Mucosa of rectum (tissue), 2 donors: ENCODE measurements at regions not wholly inside any gene's neighbourhood (a gene's known extent, or its start where the extent isn't known, plus 50 kb on each side); places are given as distances from the start of the nearest gene placed in this dataset.
"Not testable (repeated sequence)": the region's sequence is repeated elsewhere in the genome, so short reads cannot be mapped to it uniquely, and the experiment has no call there.

ENCODE experiments used
- H3K27ac ChIP-seq, 2 donors: one replicate each; pipeline ENCODE4 v1.7.0; 2013; ENCODE audit warnings: inconsistent platforms in 2 of 2, low read depth in 2 of 2, low read length in 2 of 2
- H3K27me3 ChIP-seq, 2 donors: one replicate each; pipeline ENCODE4 v1.7.0; 2013; ENCODE audit warnings: low read length in 2 of 2; ENCODE audit not compliant: control insufficient read depth in 2 of 2, insufficient read depth in 2 of 2
- H3K36me3 ChIP-seq, 2 donors: one replicate each; pipeline ENCODE4 v1.7.0; 2013; ENCODE audit warnings: low read length in 2 of 2; ENCODE audit not compliant: control insufficient read depth in 2 of 2, insufficient read depth in 2 of 2
- H3K4me1 ChIP-seq, 2 donors: one replicate each; pipeline ENCODE4 v1.7.0; 2013; ENCODE audit warnings: low read length in 2 of 2, mild to moderate bottlenecking in 1 of 2; ENCODE audit not compliant: control insufficient read depth in 2 of 2, insufficient read depth in 2 of 2
- H3K4me3 ChIP-seq, 2 donors: one replicate each; pipeline ENCODE4 v1.7.0; 2013; ENCODE audit warnings: low read length in 2 of 2
- H3K9ac ChIP-seq, 2 donors: one replicate each; pipeline ENCODE4 v1.7.0; 2013; ENCODE audit warnings: low read length in 2 of 2, low read depth in 1 of 2, mild to moderate bottlenecking in 1 of 2
- H3K9me3 ChIP-seq, 2 donors: one replicate each; pipeline ENCODE4 v1.7.0; 2013; ENCODE audit warnings: low read length in 2 of 2; ENCODE audit not compliant: control insufficient read depth in 2 of 2
- donor health status: healthy.
- donor health status: Normal muscosa, but diverticular disease.

DNA sequence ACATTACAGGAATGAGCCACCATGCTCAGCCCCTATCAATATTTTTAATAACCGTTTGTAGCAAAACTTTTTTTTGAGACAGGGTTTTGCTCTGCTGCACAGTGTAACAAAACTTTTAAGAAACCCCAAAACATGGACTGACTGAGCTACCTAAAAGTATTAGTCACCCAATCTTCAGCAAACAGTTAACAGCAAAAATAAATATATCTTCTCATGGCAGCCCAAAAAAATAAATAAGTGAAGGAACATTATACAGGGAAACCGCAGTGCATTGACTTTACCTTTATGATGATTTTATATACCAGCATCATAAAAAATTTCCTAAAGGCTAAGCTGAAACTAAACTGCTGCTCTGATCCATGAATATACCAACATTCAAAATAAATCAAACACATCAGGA lies 424.6 kb downstream of the METTL4 start:
- Histone ChIP-seq H3K9me3 (no peaks in the 10 kb centered on the region), H3K27ac (no peak overlapping the region), H3K27me3 (no peaks in the 10 kb centered on the region), H3K4me3 (no peak overlapping the region), H3K9ac (no peak overlapping the region), H3K36me3 (no peaks in the 10 kb centered on the region), H3K4me1 (no peaks in the 10 kb centered on the region)

DNA sequence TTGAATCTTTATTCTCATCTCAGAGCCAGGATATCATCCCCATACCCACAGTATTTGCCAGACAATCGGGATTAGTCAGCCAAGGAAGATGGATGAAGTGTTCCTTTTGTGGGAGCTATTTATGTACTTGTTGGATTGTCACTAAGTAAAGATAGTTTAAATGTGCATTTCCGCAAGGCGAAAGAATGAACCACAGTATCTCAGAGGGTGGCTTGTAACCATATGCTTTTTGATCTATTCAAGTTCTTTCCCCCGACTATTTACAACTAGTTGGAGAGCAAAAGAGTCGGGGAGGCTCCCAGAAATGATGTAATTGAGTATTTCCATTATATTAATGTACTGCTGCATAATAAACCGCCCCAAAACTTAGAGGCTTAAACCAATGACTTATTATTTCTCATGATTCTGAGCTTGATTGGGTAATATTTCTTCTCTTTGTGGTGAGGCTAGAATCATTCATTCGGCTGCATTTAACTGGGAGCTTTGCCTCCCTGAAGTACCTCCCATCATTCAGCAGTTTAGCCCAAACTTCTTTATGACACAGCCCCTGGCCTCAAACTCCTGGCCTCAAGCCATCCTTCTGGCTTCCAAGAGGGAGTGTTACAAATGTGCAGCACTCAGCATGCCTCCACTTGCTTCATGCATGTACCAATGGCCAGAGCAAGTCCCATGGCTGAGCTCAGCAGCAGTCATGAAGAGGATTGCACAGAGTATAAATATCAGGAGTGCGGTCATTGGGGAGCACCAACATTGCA lies 423.7 kb downstream of the METTL4 start:
- H3K27ac ChIP-seq, result no peak overlapping the region
- no peaks in the 10 kb centered on the region for H3K27me3 ChIP-seq
- no peak overlapping the region for H3K9ac ChIP-seq
- H3K4me1 ChIP-seq, result no peaks in the 10 kb centered on the region
- no peak overlapping the region for H3K4me3 ChIP-seq
- H3K9me3 ChIP-seq, result no peaks in the 10 kb centered on the region
- H3K36me3 ChIP-seq, result no peaks in the 10 kb centered on the region

DNA sequence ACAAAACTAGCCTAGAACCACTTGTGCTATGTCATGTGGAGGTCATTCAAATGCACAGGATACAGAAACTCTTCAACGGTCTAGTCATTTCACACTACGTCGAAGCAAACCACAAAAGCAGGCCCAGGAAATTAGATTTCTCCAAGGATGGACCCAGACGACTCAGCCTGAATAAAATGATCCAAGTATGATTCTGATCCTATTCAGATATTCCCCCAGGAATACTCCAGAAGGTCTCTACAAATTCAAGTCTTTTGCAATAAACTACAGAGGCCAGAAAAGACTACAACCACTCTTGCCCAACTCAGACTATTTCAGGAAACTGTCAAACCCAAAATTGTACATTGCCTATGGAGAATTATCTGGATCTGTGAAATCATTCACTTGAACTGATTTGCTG lies 422.5 kb downstream of the METTL4 start:
- no peaks in the 10 kb centered on the region for H3K4me1 ChIP-seq
- H3K27me3 ChIP-seq, result no peaks in the 10 kb centered on the region
- H3K9ac ChIP-seq, result no peak overlapping the region
- H3K36me3 ChIP-seq, result no peaks in the 10 kb centered on the region
- H3K4me3 ChIP-seq, result no peak overlapping the region
- no peak overlapping the region for H3K27ac ChIP-seq
- H3K9me3 ChIP-seq, result no peaks in the 10 kb centered on the region

DNA sequence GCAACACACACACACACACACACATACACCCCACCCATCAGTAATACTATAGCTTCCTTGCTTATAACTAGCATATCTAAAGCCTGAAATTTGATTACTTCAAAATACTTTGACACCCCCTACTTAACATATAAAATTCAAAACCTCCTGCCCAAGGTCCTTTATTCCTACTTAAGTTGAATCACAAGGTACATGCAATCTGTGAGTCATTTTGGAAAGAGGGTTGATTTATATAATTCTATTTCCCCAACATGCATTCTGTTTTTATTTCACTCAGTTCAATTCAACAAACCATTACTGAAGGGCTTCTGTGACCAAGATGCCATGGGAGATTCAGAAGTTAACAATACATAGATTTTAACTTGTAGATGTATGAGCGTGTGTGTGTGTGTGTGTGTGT lies 420.7 kb downstream of the METTL4 start:
- no peak overlapping the region for H3K27ac ChIP-seq
- H3K9ac ChIP-seq, result no peak overlapping the region
- H3K4me1 ChIP-seq, result no peaks in the 10 kb centered on the region
- no peak overlapping the region for H3K4me3 ChIP-seq
- no peaks in the 10 kb centered on the region for H3K36me3 ChIP-seq
- H3K9me3 ChIP-seq, result no peaks in the 10 kb centered on the region
- no peaks in the 10 kb centered on the region for H3K27me3 ChIP-seq

- Histone ChIP-seq H3K4me3 (no peak overlapping the region), H3K9me3 (no peaks in the 10 kb centered on the region), H3K27me3 (no peaks in the 10 kb centered on the region), H3K9ac (no peak overlapping the region), H3K4me1 (no peaks in the 10 kb centered on the region), H3K27ac (no peak overlapping the region), H3K36me3 (no peaks in the 10 kb centered on the region)
Measured at GRCh38 chr18:2154278-2154677, 417.0 kb downstream of the METTL4 start.

DNA sequence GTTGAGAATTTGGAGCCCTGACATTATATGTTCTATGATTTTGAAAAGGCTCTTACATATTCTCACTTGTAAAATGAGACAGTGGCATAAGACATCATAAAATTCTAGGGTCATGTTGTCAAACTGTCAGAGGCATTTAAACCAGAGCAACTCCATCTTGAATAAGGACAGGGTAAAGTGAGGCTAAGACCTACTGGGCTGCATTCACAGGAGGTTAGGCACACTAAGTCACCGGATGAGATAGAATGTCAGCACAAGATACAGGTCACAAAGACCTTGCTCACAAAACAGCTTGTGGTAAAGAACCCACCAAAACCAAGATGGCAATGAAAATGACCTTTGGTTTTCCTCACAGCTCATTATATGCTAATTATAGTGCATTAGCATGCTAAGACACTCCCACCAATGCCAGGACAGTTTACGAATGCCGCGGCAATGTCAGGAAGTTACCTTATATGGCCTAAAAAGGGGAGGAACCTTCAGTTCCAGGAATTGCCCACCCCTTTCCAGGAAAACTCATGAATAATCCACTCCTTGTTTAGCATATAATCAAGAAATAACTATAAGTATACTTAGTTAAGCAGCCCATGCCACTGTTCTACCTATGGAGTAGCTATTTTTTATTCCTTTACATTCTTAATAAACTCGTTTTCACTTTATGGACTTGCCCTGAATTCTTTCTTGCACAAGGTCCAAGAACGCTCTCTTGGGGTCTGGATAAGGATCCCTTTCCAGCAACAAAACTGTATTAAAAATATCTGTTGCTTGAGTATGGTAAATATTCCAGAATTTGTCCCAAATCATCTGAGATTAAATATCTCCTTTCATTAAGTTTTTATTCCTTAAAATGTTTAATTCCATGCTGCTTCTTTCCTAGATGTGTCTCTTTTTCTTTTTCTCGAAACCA lies 406.4 kb downstream of the METTL4 start:
- H3K9ac ChIP-seq, result no peak overlapping the region
- H3K4me1 ChIP-seq, result no peaks in the 10 kb centered on the region
- H3K9me3 ChIP-seq, result no peaks in the 10 kb centered on the region
- no peaks in the 10 kb centered on the region for H3K36me3 ChIP-seq
- H3K27ac ChIP-seq, result no peak overlapping the region
- H3K27me3 ChIP-seq, result no peaks in the 10 kb centered on the region
- no peak overlapping the region for H3K4me3 ChIP-seq

- H3K4me1 ChIP-seq, H3K27ac ChIP-seq, H3K9me3 ChIP-seq, H3K27me3 ChIP-seq, H3K4me3 ChIP-seq, H3K9ac ChIP-seq, H3K36me3 ChIP-seq: not testable (repeated sequence)
Measured at GRCh38 chr18:2166876-2167275, 404.4 kb downstream of the METTL4 start.

DNA sequence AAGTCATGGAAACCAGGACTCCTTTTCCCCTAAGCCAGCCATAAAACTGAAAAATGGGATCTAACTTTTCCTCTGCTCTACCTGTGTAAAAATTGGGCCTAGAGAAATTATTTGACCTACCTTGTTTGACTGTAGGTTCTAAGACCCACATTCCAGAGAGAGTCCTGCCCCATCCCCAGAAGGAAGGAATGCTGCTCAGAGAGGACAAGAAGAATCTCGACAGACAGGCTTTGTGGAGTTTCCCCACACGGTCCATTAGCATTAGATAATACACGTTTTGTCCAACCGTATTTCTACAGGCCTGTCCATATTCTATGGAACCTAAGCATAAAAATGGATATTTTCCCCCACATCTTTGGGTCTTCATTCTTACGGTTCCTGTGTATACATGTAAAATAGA lies 403.3 kb downstream of the METTL4 start:
- Histone ChIP-seq H3K9ac (no peak overlapping the region), H3K4me3 (no peak overlapping the region), H3K4me1 (no peaks in the 10 kb centered on the region), H3K27me3 (no peaks in the 10 kb centered on the region), H3K36me3 (no peaks in the 10 kb centered on the region), H3K9me3 (no peaks in the 10 kb centered on the region), H3K27ac (no peak overlapping the region)

DNA sequence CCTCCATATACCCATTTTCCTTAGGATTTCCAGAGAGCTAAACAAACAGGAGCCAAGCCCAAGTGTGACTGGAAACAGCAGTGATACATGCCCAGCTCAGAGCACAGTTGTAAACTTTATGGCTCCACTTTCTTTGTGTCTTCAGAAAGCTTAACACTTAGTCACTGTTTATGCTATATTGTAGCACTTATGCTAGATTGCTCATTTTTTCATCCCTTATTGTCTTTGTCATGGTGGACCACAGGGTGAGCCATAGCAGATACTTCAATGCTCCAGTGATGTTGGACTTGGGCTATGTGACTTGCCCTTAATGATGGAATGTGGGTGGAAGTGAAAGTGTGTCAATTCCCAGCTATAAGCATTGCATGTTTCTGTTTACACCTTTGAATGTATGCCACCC lies 401.6 kb downstream of the METTL4 start:
- no peak overlapping the region for H3K9ac ChIP-seq
- H3K36me3 ChIP-seq, result no peaks in the 10 kb centered on the region
- H3K4me3 ChIP-seq, result no peak overlapping the region
- no peak overlapping the region for H3K27ac ChIP-seq
- no peaks in the 10 kb centered on the region for H3K9me3 ChIP-seq
- H3K27me3 ChIP-seq, result no peaks in the 10 kb centered on the region
- H3K4me1 ChIP-seq, result no peaks in the 10 kb centered on the region

GRCh38 chr18:2171840-2172625 lies 399.3 kb downstream of the METTL4 start:
- H3K9ac ChIP-seq, result no peak overlapping the region
- H3K27me3 ChIP-seq, result no peaks in the 10 kb centered on the region
- H3K4me3 ChIP-seq, result no peak overlapping the region
- no peak overlapping the region for H3K27ac ChIP-seq
- no peaks in the 10 kb centered on the region for H3K36me3 ChIP-seq
- no peaks in the 10 kb centered on the region for H3K9me3 ChIP-seq
- H3K4me1 ChIP-seq, result no peaks in the 10 kb centered on the region
